ENCODE measurements at regions not wholly inside any gene's neighbourhood (a gene's known extent, or its start where the extent isn't known, plus 50 kb on each side); places are given as distances from the start of the nearest gene placed in this dataset.
"Not testable (repeated sequence)": the region's sequence is repeated elsewhere in the genome, so short reads cannot be mapped to it uniquely, and the experiment has no call there.

DNA sequence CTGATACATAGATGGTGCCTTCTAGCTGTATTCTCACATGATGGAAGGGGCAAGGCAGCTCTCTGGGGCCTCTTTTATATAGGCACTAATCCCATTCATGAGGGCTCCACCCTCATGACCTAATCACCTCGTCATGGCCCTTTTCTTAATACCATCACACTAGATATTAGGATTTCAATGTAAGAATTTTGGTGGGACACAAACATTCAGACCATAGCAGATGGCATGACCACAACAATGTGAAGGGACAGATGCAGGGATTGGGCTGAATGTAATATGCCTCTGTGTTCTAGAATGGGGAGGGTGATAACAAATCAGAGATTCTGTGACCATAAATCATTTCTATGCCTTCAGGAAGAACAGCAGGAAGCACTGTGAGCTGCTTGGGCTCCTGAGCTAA lies 145.8 kb downstream of the LCA5 start:
- DNase-seq, result no peak

DNA sequence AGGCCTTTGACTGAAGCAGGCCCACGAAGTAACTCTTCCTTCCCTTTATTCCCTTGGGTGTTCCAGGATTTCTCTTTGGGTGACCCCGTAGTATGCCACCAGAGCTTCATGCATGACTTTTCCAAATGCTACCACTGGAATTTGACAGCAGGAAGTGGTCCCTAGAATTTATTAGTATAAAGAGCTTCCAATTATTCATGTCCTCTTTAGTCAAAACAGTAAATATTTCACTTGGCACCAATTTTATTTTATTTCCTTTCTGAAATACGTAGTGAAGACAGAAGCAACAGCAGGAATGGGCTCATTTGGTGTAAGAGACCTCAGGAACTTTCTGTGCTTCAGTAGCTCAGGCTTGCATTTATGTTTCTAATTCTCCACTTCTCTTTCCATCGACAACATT lies 151.3 kb downstream of the LCA5 start:
- no peak for DNase-seq

DNA sequence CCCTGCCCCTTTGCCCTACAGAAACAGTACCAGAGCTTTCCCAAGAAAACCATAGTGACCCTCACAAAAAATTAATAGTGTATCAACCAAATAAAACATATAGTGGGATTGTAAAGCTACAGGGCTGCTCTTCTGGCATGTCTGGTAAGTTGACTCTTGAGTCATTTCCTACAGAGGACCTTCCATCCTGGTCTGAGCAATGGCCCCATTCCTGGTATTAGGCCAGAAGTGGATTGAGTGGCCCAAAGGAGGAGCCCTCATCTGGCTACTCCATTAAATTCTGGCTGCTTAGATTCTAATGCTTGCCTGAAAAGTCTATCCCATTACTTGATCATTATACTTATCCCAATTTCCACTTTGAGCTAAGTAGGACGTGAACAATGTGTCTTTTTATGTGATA lies 150.9 kb upstream of the HMGN3 start:
- no peak for DNase-seq

DNA sequence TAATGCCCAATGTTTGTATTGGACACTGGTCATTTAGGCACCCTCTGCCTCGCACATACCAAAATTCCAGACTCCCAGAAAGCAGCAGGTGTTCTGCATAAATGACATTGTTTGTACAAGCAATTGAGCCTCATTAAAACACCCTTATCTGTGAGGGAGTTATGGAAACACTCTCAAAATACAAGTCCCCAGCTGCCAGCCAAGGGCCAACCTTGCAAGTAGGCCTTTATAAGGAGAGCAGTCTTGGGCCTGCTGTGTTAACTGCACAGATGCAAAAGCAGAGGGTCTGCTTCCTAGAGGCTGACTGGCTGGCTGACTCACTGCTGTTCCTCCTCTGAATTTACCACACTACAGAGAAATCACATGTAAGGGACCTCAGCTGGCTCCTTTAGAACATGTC lies 150.4 kb upstream of the HMGN3 start:
- no peak for DNase-seq

DNA sequence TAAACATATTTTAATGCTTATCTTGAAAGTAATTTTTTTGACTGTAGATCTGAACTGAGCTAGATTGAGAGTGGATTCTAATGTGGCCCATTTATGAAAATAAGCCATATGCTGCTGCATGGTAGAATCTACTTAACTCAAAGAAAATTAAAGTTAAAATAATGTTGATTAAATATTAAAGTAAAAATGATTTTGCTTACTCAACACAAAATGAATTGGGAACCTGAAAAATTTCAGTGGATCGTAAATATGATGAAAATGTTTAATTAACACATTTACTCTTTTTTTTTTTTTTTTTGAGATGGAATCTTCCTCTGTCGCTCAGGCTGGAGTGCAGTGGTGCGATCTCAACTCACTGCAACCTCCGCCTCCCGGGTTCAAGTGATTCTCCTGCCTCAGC lies 144.5 kb upstream of the HMGN3 start:
- DNase-seq, result no peak

DNA sequence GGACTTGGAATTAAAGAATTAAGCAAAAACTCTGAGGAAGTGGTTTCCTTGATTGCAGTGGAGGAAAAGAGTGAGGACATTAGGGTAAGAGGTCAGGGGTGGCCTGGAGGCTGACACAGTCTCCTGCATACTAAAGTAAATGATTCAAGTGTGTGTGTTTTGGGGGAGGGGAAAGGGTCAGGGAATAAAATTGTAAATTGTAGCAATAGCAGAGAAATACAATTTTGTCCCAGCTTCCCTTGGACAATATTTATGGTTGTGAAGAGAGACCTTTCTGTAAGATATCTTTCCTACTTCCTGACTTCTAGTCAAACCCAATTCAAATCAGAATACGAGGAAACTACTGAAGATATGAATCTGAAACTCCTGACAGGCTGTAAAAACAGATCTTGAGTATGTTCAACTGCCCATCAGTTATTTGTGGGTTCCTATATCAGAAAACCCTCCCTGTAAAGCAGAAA lies 143.4 kb upstream of the HMGN3 start:
- DNase-seq, result no peak

DNA sequence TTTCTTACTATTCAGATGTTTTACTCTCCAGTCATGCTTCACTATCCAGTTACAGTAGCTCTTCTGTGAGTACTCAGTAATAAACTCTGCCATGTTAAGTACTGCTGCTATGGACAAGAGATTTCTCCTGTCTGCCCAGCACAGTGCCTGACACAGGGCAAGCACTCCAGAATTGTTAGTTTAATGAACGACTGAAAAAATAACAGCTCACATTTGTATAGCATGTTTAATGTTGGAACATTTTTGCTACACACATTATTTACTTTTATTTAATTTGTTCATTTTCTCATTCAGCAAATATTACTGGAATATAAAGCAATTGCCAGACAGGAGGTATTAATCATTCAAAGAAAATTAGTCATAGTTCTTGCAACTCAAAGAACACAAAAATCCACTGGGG lies 142.6 kb upstream of the HMGN3 start:
- DNase-seq, result no peak

DNA sequence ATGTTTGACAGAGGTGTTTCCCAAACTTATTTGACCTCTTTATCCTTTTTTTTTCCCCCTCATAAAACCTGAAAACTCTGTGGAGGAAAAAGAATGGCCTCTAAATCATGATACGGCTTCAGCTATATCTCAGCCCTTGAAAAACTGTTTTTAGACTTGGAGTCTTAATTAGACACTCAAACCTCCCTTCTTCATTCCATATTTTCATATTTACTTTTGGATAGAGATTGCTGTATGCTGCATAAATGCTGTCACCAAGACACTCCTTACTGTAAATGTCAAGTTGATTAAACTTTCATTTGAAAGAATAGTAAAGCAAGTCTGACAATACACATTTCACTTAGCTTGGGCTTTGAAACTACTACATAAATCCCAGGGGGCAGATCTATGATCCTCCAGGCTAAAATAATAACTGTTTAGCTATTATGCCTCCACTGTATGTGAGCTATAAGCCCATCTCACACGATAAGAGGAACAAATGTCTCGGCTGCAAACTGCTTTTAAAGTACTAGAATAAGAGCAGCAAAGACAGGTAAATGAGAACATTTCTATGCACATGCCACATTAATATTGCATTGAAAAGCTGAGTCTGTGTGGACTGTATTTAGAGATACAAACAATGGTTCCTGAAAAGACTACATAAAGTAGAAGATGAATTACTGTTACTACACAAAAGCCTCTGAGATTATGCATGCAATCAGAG lies 141.3 kb upstream of the HMGN3 start:
- no peak for DNase-seq

DNA sequence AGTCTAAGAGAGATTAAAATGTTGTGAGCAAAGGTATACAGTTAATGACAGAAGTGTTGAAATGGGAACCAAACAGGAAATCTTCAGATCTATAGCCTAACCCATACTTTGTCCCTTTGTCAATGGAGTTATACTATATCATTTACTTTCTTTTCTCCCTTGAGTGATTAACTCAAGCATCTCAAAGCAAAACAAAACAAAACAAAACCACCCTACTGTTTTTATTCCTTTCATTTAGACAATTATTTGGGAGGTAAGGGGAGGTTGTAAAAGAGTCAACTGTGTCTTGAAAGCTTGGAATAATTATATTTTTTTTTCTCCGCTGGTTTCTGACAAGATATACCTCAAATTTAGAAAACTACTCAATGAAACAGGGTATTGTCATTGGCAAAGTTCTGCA lies 139.8 kb upstream of the HMGN3 start:
- DNase-seq, result no peak

DNA sequence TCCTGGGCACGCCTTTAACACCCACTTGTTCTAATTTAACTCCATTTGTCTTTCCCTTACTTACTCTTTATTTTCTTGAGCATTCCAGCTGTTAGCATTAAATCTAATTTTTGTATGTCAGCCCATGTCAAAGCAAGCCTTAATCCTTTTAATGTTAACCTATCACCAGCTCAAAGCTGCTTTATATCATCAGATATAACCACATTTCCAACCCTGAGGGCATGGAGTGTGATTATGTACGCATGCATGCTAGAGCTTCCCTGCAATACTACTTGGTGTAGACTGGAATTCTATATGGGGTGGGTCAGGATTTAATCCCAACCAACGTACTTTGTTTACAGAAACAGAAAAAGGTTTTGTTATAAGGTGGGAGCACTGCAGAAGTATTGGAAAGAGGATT lies 139.4 kb upstream of the HMGN3 start:
- DNase-seq, result no peak

DNA sequence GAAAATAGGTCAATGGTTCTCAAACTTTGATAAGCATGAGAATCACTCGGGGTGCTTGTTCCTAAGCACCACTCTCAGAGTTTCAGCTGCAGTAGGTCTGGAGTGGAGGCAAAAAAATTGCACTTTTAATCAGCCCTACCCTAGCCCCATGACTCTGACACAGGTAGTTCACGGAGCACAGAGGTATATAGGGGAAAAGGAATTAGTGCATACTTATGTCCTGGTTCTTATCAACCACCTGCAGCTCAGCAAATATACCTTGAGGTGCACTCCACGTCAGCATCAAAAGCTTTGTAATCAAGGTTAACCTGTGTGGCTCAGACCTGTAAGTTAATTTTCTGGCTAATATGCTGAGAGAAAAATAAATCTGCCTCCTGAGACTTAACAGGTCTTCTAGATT lies 138.8 kb upstream of the HMGN3 start:
- no peak for DNase-seq

DNA sequence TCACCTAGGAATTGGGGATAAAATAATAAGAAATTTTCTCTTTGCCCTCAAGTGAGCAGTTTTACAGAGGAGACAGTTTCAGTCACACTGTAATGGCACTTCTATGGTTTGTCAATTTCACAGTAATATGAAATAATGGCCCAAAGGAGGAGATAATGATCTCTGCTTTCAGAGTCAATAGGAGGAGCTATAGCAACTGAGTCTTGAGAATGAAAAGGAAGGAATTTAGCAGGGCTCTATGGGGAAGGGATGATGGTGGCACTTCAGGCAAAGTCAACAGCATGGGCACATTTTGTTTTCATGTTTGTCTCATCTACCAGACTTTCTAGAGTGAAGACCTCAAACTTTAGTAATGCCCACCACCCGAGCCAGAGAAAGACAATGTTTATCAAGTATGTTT lies 138.3 kb upstream of the HMGN3 start:
- no peak for DNase-seq

DNA sequence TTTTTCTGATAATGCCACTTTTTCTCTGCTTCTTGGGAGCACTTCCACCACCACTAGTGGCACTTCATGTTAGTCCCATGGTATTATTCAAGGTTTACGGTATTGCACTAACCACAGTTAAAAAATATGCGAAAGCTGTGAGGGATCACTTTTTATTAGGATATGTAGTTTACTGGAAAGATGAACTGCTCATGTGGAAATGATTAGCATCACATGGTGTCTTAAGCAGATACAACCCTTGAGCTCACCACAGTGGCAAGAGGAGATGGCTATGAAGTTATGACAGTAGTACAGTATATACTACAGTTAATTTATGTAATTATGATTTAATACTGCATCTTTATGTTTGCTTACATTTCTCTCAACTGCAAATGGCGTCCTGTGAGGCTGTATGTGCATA lies 134.5 kb upstream of the HMGN3 start:
- no peak for DNase-seq

DNA sequence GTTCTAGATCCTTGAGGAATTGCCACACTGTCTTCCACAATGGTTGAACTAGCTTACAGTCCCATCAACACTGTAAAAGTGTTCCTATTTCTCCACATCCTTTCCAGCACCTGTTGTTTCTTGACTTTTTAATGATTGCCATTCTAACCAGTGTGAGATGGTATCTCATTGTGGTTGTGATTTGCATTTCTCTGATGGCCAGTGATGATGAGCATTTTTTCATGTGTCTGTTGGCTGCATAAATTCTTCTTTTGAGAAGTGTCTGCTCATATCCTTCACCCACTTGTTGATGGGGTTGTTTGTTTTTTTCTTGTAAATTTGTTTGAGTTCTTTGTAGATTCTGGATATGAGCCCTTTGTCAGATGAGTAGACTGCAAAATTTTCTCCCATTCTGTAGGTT lies 129.0 kb upstream of the HMGN3 start:
- DNase-seq, result not testable (repeated sequence)

DNA sequence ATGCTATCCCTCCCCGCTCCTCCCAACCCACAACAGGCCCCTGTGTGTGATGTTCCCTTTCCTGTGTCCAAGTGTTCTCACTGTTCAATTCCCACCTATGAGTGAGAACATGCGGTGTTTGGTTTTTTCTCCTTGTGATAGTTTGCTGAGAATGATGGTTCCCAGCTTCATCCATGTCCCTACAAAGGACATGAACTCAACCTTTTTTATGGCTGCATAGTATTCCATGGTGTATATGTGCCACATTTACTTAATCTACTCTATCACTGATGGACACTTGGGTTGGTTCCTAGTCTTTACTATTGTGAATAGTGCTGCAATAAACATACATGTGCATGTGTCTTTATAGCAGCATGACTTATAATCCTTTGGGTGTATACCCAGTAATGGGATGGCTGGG lies 126.6 kb upstream of the HMGN3 start:
- DNase-seq, result not testable (repeated sequence)

DNA sequence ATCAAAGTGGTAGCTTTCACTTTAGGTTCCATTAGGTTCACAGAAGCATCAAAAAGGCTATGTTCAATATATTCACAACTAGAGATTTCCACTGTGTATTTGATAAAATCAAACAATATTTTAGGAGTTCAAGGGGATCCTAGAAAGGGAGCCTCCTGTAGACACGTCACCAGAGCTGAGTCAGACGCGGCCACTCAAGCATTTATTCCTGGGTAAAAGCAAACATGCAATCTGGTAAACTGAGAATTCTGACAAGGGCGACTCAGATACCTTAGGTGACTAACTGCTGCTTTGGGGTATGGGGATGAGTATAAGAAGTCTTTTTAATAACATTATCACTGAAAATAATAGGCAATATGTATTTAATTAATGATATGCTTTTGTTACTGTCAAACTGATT lies 118.7 kb upstream of the HMGN3 start:
- DNase-seq, result no peak

DNA sequence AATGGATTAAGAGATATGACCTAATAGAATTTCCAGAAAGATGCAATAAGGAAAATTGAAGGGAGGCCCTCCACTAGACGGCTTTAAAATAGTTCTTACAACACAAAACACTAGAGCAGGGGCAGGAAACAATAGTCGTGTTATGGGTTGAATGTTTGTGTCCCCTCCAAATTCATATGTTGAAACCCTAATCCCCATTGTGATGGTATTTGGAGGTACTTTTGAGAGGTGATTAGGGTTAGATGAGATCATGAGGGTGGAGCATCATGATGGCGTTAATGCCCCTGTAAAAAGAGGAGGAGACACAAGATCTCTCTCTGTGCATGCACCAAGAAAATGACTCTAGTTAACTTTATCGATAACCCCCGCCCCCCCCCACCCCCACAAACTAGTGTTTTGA lies 104.0 kb upstream of the HMGN3 start:
- DNase-seq, result no peak

DNA sequence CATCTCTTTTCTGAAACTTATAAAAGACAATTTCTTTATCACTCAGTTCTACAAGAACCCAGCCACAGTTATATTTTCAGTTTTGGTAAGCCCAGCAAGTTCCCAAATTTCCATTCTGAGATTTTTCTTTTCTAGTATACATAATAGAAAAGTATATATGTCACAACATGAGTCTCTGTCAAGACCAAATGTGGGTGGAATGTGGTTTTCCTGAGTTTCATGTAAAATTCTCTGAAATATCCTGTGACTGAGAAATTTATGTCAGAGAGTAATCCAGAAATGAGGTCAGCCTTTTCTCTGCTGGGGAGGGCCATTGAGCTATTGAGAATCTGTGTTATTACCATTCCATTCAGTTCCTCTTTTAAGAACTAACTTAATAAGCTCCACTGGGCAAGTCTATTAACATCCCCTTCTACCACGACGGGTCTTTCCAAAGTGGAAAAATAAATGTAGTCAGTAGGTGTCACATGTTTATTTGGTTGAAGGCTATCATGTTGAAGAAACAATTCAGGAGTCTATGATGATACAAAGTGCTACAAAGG lies 100.7 kb upstream of the HMGN3 start:
- peak; percentile 3 for DNase-seq

DNA sequence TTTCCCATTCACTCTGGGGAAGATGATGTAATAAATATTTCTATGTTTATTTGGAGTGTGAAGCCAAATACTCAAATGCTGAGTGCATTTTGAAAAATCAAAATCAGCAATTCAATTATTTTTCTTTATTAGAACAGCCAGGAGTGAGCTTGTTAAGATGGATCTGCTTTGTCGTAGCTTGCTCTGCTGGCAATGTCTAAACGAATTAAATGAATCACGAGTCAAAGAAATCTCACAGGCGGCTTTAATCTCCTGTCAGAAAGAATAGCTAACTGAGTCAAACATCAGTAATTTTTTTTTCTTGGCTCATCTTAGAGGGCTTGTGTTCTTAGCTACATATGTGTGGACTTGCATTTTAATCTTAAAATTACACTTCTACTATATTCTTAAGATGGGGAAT lies 100.2 kb upstream of the HMGN3 start:
- no peak for DNase-seq

DNA sequence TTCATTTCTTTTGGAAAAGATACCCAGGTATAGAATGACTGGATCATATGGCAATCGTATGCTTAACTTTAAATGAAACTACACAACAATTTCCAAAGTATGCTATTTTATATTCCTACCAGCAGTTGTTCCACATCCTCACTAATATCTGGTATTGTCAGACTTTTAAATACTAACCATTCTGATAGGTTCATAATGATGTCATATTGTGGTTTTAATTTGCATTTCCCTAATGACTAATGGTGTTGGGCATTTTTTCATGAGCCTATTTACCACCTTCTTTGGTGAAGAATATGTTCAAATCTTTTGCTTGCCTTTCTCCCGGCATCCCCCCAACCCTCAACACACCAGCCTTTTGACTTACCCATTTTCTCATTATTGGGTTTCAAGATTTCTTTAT lies 96.2 kb upstream of the HMGN3 start:
- DNase-seq, result no peak

DNA sequence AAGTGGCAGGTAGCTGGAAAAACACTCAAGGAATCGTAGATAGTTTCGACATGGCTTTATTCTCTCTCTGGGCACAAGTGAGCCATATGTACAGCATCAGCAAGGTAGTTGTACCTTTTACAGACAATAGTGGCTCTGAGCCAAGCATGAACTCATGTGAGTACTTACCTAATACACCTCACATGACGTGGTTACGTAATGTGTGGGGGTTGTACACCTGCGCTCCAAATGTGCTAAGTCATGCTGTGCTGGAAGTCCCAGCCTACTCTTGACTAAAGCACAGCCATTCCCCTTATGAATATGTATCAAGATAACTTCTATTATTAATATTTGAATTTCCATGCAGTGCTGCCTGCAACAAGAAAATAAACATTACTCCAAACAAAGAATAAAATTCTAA lies 78.8 kb upstream of the HMGN3 start:
- DNase-seq, result no peak

DNA sequence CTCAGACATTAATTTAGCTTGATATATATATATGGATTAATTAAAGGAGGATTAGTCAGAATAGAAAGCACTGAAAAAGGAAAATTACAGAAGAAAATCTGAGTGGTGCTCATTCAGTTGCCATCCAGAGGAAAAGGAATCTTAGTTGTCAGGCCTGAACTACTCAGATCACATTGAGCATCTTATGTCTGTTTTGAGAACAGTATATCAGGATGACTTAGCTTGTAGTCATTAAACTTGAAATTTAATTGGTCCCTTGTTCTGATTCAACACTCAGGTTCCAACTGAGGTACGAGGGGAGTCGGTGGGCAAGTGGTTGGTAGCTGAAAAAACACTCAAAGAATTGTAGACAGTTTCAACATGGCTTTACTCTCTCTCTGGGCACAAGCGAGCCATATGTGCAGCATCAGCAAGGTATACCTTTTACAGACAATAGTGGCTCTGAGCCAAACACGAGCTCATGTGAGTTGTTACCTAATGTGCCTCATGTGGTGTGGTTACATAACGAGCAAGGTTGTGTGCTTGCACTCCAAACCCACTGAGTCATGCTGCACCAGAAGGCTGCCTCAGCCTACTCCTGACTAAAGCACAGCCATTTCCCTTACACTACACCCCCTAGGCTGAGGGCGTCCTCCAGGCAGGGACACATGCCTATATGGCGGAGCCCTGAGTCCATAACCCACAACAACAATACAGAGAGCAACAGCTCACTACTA lies 73.0 kb upstream of the HMGN3 start:
- DNase-seq, result no peak

DNA sequence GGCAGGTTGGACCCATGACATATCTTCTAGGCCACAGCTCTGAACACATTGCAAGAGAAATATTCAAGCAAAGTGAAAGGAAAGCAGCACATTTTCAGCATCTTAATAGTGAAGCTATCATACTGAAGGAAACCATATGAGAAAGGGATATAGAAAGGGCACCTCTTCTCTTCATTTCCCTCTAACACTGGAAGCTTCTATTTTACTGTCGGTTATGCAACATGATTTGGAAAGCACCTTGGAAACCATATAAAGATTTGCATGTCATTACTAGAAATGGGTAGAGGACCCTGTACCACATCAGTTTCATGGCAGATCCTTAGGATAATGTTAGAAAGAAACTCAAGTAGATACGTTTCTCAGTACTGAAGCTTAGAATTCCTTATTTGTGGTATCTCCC lies 70.5 kb upstream of the HMGN3 start:
- no peak for DNase-seq

DNA sequence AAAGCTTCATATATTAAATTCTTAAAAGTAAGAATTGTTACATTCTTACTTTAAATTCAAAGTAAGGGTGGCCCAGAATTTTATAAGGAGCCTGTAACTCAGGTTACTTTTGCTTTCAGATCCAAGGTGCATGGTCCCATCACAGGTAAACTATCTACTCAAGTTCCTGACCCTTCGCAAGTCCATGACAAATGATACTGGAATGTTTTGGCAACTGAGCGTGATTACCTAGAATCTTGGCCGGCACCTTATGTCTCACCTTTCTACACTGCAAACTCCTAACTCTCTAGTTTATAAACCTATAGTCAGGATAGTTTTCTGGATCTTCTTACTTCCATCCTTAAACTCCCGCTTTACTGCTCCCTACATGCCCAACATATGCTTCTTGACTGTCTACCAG lies 67.9 kb upstream of the HMGN3 start:
- no peak for DNase-seq

DNA sequence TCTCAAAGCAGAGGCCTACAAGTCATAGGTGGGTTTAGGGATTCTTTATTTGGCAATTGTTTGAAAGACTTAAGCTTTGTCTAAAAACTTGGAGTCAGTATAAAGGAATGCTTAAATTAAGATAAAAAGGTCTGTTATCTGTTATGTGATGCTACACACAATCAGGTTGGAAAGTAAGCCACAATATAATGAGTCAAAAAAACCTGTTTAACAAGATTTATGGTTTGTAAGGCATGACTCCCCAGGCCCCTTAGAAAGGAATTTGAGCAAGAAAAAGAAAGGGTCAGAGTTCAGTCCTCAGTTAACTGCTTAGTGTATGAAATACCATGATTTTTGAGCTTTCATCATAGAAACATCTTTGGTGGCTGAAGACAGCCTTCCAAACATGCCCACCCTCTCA lies 66.8 kb upstream of the HMGN3 start:
- DNase-seq, result no peak

All from stimulated activated CD4-positive, alpha-beta T cell treated with anti-CD3 and anti-CD28 coated beads, Interleukin-15, amount 100 ng/mL, for 24 hours (primary cell).